Jurkat, Clone E6-1 (cell line): ENCODE measurements at regions not wholly inside any gene's neighbourhood (a gene's known extent, or its start where the extent isn't known, plus 50 kb on each side); places are given as distances from the start of the nearest gene placed in this dataset.

Experiments
- DNase-seq: peaks from one replicate; pipeline ENCODE4 v3.0.0-alpha.2; 2011; ENCODE audit warnings: low read depth, low spot score
- H3K4me3 ChIP-seq: 2 replicates; pipeline ENCODE4 v1.5.1; 2011; ENCODE audit warnings: mild to moderate bottlenecking, low read length, control low read depth, moderate library complexity

DNA sequence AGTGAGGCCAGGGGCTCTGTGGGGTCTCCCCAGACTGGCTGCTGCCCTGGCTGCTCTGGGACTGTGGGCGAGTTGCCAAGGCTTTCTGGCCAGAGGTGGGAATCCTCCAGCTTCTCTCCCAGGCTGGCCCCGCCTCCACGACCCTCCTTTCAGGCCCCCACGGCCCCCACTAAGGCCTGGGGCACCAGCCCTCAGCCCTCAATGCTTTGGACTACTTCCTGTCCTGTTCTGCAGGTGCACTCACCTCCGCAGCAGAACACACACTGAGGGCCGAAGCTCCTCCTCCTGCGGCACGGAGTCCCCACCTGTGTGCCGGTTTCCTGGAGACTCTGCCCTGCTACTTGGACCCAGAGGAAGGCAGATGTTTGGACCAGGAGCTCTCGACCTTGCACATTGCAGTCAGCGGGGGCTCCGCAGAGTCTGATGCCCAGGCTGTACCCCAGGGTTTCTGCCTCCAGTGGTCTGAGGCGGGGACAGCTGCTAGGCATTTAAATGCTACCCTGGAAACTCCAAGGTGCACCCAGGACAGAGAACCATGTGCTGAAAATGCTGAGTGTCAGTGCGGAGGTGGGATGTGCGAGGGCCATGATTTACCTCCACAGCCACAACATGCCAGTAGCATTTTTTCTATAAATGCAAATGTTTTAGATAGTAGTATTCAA lies 223.8 kb downstream of the IRF8 start:
- H3K4me3 ChIP-seq, result no peak overlapping the region
- DNase-seq, result no peak

GRCh38 chr16:86124321-86124720 lies 225.4 kb downstream of the IRF8 start:
- H3K4me3 ChIP-seq, result no peak overlapping the region
- no peak for DNase-seq

DNA sequence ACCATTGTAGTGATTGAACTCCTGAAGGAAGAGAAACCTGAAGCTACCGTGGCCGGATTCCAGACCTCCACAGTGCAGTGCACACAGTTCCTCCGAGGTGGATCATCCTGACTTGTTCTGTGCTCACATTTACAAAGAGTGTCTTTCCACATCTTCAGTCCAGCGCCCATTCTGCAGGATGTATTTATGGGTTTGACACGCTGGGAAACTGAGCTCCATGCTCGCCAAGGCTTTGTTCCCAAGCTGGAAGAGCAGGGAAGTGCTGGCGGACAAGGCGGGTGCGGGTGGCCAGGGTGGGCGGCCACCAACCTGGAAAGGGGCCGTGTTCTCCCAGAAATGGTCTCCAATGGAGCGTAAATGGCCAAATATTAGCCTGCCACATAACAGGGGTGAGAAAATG lies 227.9 kb downstream of the IRF8 start:
- H3K4me3 ChIP-seq, result no peak overlapping the region
- DNase-seq, result no peak

GRCh38 chr16:86127366-86127765 lies 228.4 kb downstream of the IRF8 start:
- H3K4me3 ChIP-seq, result no peak overlapping the region
- no peak for DNase-seq

GRCh38 chr16:86128246-86128645 lies 229.3 kb downstream of the IRF8 start:
- no peak overlapping the region for H3K4me3 ChIP-seq
- DNase-seq, result no peak

DNA sequence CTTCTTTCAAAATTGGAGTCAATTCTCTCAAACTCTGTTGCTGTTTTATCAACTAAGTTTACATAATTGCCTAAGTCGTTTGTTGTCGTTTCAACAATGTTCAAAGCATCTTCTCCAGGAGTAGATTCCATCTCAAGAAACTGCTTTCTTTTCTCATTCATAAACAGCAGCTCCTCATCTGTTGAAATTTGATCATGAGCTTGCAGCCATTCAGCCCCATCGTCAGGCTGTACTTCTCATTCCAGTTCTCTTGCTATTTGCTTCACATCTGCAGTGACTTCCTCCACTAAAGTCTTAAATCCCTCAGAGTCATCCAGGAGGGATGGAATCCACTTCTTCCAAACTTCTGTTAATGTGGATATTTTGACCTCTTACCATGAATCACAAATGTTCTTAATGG lies 230.6 kb downstream of the IRF8 start:
- DNase-seq, result no peak

GRCh38 chr16:86133377-86133776 lies 234.4 kb downstream of the IRF8 start:
- DNase-seq, result no peak
- no peak overlapping the region for H3K4me3 ChIP-seq

More for the DNA sequence above, 230.6 kb downstream of the IRF8 start:
- H3K4me3 ChIP-seq, result no peak overlapping the region

GRCh38 chr16:86133847-86134375 lies 234.9 kb downstream of the IRF8 start:
- DNase-seq, result no peak
- no peak overlapping the region for H3K4me3 ChIP-seq

DNA sequence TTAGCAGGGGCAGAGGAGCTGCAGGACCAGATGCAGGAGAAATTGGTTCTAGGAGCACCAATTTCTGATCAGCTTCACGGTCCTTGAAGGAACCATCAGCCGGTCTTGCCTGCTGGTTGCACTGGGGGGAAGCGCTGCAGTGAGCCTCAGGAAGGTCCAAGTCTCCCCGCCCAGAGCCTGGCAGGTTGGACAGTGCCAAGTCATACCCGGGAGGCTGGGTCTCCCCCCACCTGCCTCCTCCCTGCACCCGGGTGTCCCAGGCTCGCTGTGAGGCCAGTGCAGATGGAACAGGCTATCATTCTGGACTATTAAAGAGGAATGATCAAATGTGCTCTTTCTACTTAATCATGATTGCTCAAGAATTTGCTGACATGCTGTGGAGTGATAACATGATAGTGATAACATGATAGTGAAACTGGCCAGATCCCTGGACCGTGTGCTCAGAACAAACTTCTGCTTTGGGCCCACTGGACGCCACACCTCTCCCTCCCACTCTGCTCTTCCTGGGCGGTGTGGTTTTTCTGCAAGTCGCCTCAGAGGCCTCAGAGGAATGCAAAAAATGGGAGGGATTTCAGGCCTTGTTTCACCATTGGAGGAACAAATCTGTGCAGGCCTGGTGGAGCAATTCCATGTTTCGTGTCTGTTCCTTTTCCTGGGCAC lies 236.0 kb downstream of the IRF8 start:
- no peak for DNase-seq
- H3K4me3 ChIP-seq, result no peak overlapping the region

- no peak overlapping the region for H3K4me3 ChIP-seq
- no peak for DNase-seq
Measured at GRCh38 chr16:86137359-86137758, 238.4 kb downstream of the IRF8 start.

GRCh38 chr16:86138121-86139085 lies 239.4 kb downstream of the IRF8 start:
- no peak for DNase-seq
- no peak overlapping the region for H3K4me3 ChIP-seq

- no peak for DNase-seq
- no peak overlapping the region for H3K4me3 ChIP-seq
Measured at GRCh38 chr16:86142801-86143236, 243.9 kb downstream of the IRF8 start.

- DNase-seq, result no peak
- no peak overlapping the region for H3K4me3 ChIP-seq
Measured at GRCh38 chr16:86143666-86144065, 244.7 kb downstream of the IRF8 start.

GRCh38 chr16:86145669-86146068 lies 246.7 kb downstream of the IRF8 start:
- DNase-seq, result no peak
- no peak overlapping the region for H3K4me3 ChIP-seq

DNA sequence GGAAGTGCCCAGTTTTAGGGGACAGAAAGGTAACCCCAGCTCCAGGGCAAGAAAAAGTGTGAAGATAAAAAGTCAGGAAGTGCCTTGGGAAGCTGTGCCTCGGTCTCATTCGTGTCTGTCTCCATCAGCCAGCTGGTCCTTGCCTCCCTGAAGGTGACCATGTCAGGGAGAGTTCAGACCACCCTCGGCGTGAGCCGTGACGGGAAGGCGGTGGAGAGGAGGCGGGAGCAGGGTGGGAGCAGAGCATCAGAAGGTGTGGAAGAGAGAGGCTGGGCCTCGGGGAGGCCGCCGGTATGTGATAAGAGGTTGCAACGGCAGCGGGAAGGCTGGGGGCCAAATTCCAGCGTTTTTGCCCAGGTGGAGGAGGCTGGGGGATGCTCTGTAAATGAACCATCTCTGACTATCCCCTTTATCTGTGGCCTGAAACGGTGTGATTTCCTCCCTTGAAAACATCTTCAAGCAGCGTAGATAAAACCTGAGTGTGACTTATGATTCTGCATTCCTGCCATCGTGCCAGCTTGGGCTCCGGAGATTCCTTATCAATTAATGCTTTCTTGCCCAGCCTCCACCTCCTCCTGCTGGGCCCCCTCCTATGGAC lies 251.8 kb downstream of the IRF8 start:
- DNase-seq, result no peak
- no peak overlapping the region for H3K4me3 ChIP-seq

- no peak for DNase-seq
- no peak overlapping the region for H3K4me3 ChIP-seq
Measured at GRCh38 chr16:86151239-86151851, 252.4 kb downstream of the IRF8 start.

- DNase-seq, result no peak
- H3K4me3 ChIP-seq, result no peak overlapping the region
Measured at GRCh38 chr16:86156155-86156554, 257.2 kb downstream of the IRF8 start.

DNA sequence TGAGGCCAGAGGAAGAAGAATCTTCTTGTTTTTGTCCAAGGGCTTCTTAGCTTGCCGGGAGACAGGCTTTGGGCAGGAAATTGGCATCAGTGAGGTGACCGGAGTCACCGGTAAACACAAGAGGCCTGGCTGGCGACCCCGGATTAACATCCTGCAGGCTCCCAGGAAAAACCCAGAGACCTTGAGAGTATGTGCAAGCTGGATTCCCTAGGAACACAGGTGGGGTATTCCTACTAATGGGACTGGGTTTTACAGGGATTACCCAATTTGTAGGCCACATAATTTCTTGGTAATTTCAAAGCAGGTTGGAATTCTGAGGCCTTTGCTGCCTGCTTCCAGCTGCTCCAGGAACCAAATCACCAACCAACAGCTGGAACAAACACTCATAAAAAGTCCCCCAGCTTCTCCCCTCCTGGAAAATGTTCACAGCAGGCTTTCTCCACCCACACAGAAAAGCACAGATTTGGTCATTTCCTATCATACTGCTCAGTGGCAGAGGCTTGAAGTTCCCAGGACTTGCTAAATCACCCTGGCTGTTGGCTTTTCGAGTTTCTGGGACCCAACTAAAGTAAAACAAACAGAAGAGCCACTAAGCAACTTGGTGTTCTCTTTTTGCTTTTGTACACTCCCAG lies 258.8 kb downstream of the IRF8 start:
- DNase-seq, result no peak
- H3K4me3 ChIP-seq, result no peak overlapping the region
